Frontal cortex (tissue), 3 donors: ENCODE measurements at regions not wholly inside any gene's neighbourhood (a gene's known extent, or its start where the extent isn't known, plus 50 kb on each side); places are given as distances from the start of the nearest gene placed in this dataset.

Source experiments
- DNase-seq, 2 donors: peaks; one replicate each; pipeline ENCODE4 v3.0.0; 2012; ENCODE audit warnings: low spot score in 2 of 2
- FAIRE-seq: peaks from 2 replicates; lab custom pipeline; 2012; peaks lifted over from hg19 to GRCh38; lab: Jason Lieb, UNC
- donor health status: control.
- donor health status: control.
- donor health status: control.

- DNase-seq (no peak), FAIRE-seq (no peak)
These were observed 168.5 kb upstream of the TPM1 start for GRCh38 chr15:62874064-62874463.

- no peak for DNase-seq
- no peak for FAIRE-seq
These were observed 167.5 kb upstream of the TPM1 start for GRCh38 chr15:62874959-62875625.

GRCh38 chr15:62875626-62876021 is 166.9 kb upstream of the TPM1 start:
- no peak for DNase-seq
- no peak for FAIRE-seq

GRCh38 chr15:62877276-62877857 is 165.2 kb upstream of the TPM1 start:
- no peak for FAIRE-seq
- no peak for DNase-seq

- FAIRE-seq (no peak), DNase-seq (no peak)
These were observed 164.5 kb upstream of the TPM1 start for GRCh38 chr15:62878070-62878469.

- FAIRE-seq, result no peak
- DNase-seq, result no peak
These were observed 162.8 kb upstream of the TPM1 start for GRCh38 chr15:62879770-62880169.

- no peak for DNase-seq
- FAIRE-seq, result no peak
These were observed 162.3 kb upstream of the TPM1 start for GRCh38 chr15:62880278-62880677.

- DNase-seq, result no peak
These were observed 161.5 kb upstream of the TPM1 start for GRCh38 chr15:62881056-62881455.

GRCh38 chr15:62883938-62884479 is 158.5 kb upstream of the TPM1 start:
- FAIRE-seq (no peak), DNase-seq (no peak)

More at GRCh38 chr15:62881056-62881455, 161.5 kb upstream of the TPM1 start:
- no peak for FAIRE-seq

GRCh38 chr15:62886431-62887071 is 156.0 kb upstream of the TPM1 start:
- FAIRE-seq (no peak), DNase-seq (no peak)

- FAIRE-seq (no peak), DNase-seq (no peak)
These were observed 155.4 kb upstream of the TPM1 start for GRCh38 chr15:62887113-62887570.

- no peak for FAIRE-seq
These were observed 153.9 kb upstream of the TPM1 start for GRCh38 chr15:62888623-62889022.

GRCh38 chr15:62889141-62889661 is 153.3 kb upstream of the TPM1 start:
- FAIRE-seq (no peak), DNase-seq (no peak)

More at GRCh38 chr15:62888623-62889022, 153.9 kb upstream of the TPM1 start:
- no peak for DNase-seq

GRCh38 chr15:62889734-62890505 is 152.6 kb upstream of the TPM1 start:
- FAIRE-seq (no peak), DNase-seq (no peak)

GRCh38 chr15:62894322-62895085 is 148.0 kb upstream of the TPM1 start:
- no peak for FAIRE-seq
- no peak for DNase-seq

- FAIRE-seq, result no peak
These were observed 147.2 kb upstream of the TPM1 start for GRCh38 chr15:62895139-62895866.

GRCh38 chr15:62895905-62896316 is 146.6 kb upstream of the TPM1 start:
- no peak for FAIRE-seq
- DNase-seq, result no peak

More at GRCh38 chr15:62895139-62895866, 147.2 kb upstream of the TPM1 start:
- DNase-seq, result no peak

GRCh38 chr15:62896380-62896866 is 146.1 kb upstream of the TPM1 start:
- no peak for FAIRE-seq
- no peak for DNase-seq
